Fibroblast of peridontal ligament (primary cell): ENCODE measurements at regions not wholly inside any gene's neighbourhood (a gene's known extent, or its start where the extent isn't known, plus 50 kb on each side); places are given as distances from the start of the nearest gene placed in this dataset.
"Not testable (repeated sequence)": the region's sequence is repeated elsewhere in the genome, so short reads cannot be mapped to it uniquely, and the experiment has no call there.

Experiments used
- DNase-seq: peaks from one replicate; pipeline ENCODE4 v3.0.0-alpha.2; 2010; ENCODE audit errors: extremely low read depth

DNA sequence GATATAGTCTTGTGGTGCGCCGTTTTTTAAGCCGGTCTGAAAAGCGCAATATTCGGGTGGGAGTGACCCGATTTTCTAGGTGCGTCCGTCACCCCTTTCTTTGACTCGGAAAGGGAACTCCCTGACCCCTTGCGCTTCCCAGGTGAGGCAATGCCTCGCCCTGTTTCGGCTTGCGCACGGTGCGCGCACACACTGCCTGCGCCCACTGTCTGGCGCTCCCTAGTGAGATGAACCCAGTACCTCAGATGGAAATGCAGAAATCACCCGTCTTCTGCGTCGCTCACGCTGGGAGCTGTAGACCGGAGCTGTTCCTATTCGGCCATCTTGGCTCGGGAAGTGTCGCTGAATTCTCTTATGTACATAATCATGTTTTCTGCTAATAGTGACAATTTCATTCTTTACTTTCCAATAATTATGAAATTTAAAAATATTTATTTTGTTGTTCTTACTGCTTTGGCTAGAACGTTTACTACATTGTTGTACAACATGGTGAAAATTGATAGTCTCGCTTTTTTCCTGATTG lies 61.2 kb upstream of the MINDY3 start:
- DNase-seq: not testable (repeated sequence)

DNA sequence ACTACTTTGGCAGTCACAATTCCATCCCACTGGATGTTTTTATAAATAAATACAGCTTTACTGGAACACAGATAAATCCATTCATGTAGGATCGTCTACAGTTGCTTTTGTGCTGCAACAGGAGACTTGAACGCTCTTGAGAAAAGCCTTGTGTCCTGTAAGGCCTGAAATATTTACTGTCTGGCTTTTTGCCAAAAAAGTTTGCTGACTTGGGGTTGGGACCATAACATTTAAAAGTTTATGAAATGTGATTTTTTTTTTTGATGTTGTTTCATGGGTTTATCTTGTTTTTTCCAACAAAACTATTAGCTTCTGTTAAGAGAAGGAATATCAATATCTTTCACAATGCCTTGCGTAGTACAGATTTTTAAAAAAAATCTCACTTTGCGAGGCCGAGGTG lies 71.1 kb upstream of the MINDY3 start:
- DNase-seq: no peak

DNA sequence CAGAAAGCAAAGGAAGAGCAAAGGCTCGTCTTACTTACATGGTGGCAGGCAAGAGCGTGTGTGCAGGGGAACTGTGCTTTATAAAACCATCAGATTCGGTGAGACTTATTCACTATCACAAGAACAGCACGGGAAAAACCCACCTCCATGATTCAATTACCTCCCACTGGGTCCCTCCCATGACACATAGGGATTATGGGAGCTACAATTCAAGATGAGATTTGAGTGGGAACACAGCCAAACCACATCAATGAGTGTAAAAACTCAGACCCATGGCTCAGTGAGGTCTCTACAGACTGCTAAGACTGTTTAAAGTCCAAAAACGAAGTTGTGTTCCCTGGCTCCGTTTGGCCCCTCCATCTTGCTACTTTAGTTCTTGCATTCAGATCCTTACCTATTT lies 79.2 kb upstream of the MINDY3 start:
- not testable (repeated sequence) for DNase-seq

DNA sequence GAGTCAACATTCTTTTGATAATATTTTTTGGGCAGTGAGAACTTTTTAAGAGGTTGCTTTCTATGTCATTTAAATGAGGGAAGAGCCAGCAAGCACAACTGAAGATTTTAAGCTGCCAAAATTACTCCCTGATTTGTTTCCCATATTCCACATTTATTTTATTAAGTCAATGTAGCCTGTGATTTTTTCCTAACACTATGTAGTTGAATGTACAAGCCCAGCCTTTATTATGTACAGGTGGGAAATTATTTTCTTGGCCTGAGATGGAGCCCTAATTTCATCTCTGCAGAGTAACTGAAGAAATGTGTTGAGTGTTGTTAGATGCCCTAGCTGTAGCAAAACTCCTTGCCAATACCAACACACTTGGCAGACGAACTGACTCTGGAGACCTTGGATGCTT lies 83.1 kb upstream of the MINDY3 start:
- DNase-seq: no peak

DNA sequence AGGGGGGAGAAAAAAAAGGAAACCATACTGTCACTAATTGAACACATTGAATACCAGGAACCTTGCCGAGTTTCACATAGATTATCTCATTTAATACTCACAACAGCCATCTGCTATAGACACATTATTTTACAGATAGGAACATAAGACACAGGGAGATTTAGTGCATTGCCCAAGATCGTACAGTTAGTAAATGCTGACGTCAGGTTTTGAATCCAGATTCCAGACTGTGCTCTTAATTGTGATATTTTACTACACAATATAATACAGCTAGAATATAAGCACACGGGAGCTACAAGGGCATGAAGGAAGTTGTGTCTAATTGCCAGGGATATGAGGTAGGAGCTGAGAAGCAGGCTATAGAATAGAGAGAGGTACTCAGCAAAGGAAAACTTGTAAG lies 93.9 kb upstream of the MINDY3 start:
- no peak for DNase-seq

DNA sequence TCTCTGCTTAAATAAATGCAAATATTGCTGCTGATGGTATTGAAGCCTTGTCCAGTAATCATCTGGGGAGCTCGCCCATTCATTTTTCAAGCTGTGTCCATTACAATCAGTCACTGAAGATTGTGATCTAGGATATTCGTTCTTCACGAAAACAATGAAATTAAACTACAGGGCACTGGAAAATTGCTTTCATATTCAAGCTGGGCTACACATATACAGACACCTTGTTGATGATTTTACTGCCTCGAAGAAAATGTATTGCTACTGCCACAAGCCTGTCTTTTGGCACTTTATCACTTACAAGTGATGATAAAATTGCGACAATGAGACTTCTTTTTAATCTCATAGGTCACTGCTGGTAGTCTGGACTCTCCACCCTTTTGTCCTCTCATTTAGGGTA lies 100.0 kb upstream of the MINDY3 start:
- DNase-seq: no peak

DNA sequence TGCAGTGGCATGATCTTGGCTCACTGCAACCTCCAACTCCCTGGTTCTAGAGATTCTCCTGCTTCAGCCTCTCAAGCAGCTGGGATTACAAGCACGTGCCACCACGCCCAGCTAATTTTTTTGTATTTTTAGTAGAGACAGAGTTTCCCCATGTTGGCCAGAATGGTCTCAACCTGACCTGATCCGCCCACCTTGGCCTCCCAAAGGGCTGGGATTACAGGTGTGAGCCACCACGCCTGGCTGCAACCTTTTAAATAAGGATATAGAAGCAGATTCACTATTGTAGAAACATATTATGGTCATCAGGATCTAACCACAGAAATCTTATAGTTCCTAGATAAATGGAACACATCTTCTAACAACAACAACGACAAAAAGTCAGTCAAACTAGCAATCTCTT lies 112.4 kb upstream of the MINDY3 start:
- not testable (repeated sequence) for DNase-seq

DNA sequence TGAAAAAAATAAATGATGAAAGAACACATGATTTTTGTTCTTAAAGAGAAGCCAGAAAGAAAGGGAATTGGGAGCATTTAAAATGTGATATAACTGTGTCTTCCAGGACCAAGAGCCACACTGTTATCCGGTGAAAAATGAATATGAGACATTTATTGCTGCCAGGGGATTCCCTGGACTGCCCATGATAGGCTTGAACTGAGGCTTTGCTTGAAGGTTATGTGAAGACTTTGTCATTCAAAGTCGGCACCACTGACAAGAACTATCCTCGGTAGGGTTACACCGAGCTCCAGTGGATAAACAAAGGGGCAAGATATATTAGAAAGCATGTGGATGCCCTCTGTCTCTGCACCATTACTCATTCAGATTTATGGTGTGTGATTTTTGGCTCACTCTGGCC lies 125.4 kb upstream of the MINDY3 start:
- DNase-seq: no peak

DNA sequence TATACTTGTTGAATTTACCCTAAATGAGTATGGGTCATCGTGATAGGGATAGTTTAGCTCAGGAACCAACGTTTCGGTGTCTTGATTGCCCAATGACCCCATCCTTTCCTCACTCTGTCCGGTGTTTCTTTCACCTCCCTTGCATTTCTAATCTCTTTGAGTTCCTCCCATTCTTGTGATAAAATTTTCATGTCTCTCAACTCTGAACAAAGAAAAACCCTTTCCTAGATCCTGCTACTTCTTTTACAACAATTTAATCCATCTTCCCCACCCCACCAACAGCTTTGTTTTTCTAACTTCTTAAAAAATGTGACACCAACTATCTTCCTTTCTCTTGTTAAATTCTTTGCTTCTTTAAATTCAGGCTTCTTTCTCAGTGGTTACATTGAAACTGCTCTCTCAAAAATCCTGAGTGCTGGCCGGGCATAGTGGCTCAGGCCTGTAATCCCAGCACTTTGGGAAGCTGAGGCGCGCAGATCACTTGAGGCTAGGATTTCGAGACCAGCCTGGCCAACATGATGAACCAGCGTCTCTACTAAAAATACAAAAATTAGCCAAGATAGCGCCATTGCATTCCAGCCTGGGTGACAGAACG lies 130.3 kb upstream of the MINDY3 start:
- DNase-seq: no peak

DNA sequence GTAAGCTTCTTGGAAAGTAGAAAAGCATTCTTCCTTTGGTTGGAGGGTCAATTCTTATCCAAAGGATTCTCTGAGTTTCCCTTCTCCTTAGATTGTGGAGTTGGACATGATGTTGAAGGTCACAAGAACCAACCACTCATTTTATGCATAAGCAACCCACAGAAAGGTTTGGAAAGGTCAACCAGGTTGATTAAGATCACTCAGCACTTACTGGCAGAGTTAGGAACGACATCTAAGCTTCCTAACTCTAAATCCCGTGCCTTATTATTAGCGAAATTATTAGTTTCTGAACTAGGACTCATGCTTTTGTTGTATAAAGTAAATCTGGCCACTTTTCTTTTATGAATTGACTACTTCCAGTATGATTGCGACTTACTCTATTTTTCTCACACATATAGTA lies 137.0 kb upstream of the MINDY3 start:
- no peak for DNase-seq

DNA sequence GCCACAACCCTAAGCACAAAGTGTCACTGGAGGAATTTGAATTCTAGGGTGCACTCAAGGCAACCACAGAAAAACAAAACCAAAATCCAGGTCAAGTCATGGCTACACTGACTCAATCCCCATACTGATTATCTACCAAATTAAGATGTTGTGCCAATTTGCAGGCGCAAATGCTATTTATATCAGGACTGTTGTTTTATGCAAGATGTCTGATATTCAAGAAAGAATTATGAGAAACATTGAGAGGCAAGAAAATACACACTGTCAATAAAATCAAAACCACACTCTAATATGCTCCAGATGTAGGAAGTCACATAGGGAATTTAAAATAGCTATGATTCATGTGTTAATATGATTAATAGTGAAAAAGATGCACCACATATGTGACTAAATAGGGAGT lies 141.3 kb upstream of the MINDY3 start:
- no peak for DNase-seq

DNA sequence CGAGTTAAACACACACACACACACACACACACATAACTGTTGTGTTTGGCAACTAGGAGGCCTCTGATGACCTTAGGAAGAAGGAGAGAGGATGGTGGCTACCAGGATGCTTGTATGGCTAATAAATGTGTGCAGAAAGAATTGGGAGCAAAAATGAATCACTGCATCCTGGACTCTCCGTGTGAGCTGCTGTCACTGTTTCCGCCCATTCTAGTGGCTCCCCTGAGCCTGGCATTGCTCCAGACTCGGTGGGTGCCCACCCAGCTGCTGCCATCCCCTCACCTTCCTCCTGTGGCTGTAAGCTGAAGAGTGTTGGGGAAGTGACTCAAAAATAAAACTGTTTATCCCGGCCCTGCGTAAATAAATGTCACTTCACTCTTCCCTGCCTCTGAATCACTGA lies 149.5 kb upstream of the MINDY3 start:
- DNase-seq: no peak

DNA sequence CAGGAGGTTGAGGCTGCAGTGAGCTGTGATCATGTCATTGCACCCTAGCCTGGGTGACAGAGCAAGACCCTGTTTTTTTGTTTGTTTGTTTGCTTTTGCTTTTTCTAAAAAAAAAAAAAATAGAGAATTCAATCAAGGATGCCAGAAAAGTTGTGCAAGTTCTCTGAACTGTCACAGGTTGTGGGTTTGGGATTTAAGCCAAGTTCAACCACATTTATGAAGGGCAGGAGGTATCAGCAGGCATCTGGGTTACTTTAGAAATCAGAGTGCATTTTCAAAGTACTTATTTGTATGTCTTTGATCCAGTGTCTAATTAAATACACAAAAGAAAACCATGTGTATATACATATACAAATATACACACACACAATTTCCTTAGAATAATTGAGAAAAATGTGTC lies 151.2 kb upstream of the MINDY3 start:
- DNase-seq: no peak

DNA sequence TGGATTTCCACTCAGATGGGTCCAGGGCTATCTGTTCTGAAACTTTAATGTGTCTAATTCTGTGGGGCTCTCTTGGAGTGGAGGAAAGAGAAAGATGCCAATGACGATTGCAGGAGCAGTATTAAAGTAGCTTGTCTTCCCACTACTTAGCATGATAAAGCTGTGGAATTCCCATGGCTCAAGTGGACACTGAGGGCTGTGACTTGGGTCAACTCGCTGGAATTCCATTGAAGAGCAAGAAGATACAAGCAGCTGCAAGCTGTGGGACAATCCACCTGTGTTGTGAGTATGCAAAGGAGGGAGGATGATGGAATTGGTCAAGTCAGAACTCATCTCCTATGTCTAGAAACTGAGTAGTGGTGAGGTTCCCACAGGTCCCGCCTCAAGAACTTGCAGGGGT lies 154.2 kb upstream of the MINDY3 start:
- DNase-seq: no peak

DNA sequence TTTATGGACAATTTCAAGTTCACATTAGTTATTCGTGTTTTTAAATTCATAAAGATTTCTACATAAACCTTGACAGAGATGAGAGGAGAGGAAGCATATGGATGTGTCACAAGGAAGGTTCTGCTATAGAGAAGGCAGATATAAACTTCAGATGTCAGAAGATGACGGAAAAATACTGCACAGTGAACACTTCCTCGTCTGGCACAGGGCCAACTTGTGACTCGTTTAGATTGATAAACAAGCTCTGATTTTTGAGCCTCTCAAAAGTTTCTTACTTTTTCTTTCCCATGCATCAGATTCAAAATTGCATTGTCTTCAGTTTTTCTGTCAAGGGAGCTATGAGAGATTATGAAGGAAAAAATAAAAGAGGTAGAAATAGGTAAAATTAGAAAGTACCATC lies 156.4 kb upstream of the MINDY3 start:
- DNase-seq: no peak

DNA sequence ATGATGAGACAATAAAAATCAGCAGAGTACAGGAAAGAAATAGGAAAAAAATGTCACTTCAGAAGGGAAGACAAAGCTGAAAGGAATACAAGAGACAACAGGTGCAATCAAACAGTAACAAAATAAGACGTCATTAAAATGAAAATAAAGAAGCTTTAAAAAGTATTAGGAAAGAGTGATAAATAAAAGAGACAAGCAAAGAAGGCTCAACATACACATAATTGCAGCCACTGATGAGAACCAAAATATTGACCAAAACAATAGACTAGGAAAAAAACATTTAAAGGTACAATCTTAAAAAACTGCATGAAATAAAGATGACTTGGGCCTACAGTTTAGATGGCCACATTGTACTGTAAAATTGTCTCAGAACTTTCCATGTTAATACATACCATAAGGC lies 160.5 kb upstream of the MINDY3 start:
- no peak for DNase-seq

DNA sequence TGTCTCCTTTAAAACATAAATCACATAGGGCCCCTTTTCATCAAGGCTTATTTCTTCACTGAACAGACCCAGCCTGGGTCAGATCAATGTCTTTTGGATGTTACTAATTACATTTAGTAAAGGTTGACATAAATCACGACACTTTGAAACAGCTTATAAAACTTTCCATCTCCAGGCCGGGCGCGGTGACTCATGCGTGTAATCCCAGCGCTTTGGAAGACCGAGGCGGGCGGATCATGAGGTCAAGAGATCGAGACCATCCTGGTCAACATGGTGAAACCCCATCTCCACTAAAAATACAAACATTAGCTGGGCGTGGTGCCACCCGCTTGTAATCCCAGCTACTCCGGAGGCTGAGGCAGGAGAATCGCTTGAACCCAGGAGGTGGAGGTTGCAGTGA lies 166.5 kb upstream of the MINDY3 start:
- not testable (repeated sequence) for DNase-seq

DNA sequence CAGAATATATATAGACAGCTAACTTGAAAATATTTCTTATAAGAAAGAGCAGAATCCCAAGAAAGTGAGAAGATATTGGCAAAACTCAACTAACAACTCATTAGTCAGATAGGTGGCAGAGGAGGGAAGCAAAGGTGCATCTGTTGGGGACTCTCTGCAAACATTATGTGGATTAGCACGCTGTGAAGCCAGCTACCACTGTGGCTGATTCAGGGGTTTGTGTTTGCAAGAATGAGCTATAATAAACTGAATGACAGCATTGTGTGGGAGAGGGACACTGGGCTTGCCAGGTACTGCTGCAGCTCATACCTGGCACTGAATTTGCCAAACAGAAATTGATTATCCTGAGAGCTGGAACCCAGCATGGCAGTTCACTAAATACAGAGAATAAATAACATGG lies 170.3 kb upstream of the MINDY3 start:
- no peak for DNase-seq

DNA sequence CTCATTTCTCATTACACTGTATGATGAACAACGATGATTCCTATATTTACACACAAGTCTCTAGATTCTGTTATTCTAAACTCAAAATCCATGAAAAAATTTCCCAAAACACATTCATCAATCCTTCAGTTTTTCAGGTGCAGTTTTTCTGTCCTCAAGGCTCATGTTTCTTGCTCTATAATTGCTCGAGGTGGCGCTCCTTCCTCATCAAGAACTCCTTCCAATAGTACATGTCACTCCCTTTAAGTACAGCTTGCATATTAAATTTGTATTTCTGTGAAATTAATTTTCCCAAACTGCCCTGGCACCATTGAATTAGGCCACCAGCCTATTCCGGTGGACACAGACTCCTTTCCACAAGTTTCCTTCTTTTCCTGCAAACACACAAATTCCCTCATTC lies 188.7 kb upstream of the MINDY3 start:
- no peak for DNase-seq

DNA sequence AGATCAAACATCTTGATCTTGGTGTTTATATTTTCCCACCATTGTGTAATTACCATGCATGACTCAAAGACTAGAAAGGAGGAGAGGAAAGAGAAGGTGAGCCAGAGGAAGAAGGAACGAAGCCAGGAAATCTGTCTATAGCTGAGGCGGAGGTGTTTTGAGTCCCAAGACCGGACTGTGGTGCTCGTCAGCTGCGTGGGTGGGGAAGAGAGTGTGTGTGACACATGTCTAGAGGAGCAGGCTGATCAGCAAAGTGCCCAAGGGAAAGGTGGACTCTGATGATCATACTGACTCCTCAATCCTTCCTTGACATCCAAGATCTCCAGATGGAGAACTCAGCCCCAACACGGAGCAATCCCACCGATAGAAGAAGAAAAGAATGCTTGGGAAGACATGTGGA lies 189.5 kb upstream of the MINDY3 start:
- no peak for DNase-seq

DNA sequence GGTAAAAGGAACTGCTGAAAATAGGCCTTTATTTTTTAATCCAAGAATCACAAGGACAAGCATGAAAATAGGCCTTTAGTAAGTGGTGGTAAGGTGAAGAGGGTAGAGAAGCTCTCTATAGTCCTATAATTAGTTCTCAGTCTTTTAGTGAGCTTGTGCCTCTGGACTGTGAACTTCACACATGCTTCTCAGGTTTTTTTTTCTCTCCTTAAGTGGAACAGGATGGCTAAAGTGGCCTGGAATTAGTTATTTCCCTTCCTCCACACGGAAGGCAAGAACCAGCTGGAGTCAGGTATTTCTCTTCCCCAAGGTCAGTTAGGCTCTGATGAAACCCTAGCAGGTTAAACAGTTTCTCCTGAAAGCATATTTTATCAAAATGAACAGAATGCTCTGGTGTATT lies 203.0 kb upstream of the MINDY3 start:
- DNase-seq: no peak

DNA sequence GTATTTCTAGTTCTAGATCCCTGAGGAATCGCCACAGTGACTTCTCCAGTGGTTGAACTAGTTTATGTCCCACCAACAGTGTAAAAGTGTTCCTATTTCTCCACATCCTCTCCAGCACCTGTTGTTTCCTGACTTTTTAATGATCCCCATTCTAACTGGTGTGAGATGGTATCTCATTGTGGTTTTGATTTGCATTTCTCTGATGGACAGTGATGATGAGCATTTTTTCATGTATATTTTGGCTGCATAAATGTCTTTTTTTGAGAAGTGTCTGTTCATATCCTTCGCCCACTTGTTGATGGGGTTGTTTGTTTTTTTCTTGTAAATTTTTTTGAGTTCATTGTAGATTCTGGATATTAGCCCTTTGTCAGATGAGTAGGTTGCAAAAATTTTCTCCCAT lies 223.2 kb upstream of the MINDY3 start:
- not testable (repeated sequence) for DNase-seq

DNA sequence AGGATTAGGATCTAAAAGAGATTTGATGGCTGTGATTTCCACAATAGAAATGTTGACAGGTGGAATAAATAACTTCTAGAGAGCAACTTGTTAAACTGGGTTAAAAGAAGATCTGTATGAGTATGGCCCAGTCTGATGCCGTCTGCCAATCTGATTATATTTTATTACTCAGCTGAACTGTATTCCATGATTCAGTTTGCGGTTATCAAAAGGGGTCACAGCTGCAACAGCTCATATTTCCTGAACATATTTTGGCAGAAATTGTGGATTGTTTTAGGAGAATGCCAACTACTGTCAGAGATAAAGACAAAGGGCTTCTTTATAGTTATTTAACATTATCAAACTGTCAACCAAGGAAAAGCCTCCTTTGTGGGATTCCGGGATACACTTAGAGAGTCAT lies 244.8 kb upstream of the MINDY3 start:
- no peak for DNase-seq
